ENCODE measurements at regions not wholly inside any gene's neighbourhood (a gene's known extent, or its start where the extent isn't known, plus 50 kb on each side); places are given as distances from the start of the nearest gene placed in this dataset.

- Histone ChIP-seq H2BK15ac (ENCODE audit: low read length) (no peak overlapping the region), H3K9ac (replicated peaks in 1 of 4; ENCODE audit: extremely low read depth in 1 of 4, low read depth in 3 of 4, low read length in 3 of 4) (no peak overlapping the region), H3K79me2 (ENCODE audit: control insufficient read depth in 1 of 2, insufficient read depth in 2 of 2, low read length in 2 of 2) (no peaks in the 10 kb centered on the region), H3K4me1 (replicated peaks in 1 of 4; ENCODE audit: control insufficient read depth in 3 of 4, insufficient read depth in 4 of 4, low read length in 3 of 4) (no peaks in the 10 kb centered on the region), H3K56ac (replicated peaks; ENCODE audit: insufficient read length, low read depth, low read length) (no peak overlapping the region), H4K91ac (replicated peaks; ENCODE audit: insufficient read length, low read length) (no peak overlapping the region), H4K5ac (ENCODE audit: insufficient read length, low read depth, low read length) (no peak overlapping the region), H3K79me1 (ENCODE audit: low read depth, low read length) (no peaks in the 10 kb centered on the region), H3K27me3 (replicated peaks in 1 of 4; ENCODE audit: control insufficient read depth in 3 of 4, extremely low read depth in 1 of 4, insufficient read depth in 3 of 4, low read length in 3 of 4) (no peaks in the 10 kb centered on the region), H2BK12ac (ENCODE audit: low read depth, low read length) (no peak overlapping the region), H2BK120ac (replicated peaks; ENCODE audit: low read depth, low read length) (no peak overlapping the region), H2BK5ac (ENCODE audit: low read depth, low read length) (no peak overlapping the region), H3K14ac (ENCODE audit: insufficient read length) (no peak overlapping the region), H3K9me3 (ENCODE audit: insufficient read depth in 2 of 2, low read depth in 1 of 2, low read length in 1 of 2) (no peaks in the 10 kb centered on the region), H3K27ac (ENCODE audit: low read depth, low read length) (no peak overlapping the region), H3K36me3 (ENCODE audit: control insufficient read depth in 2 of 4, insufficient read depth in 4 of 4, low read length in 3 of 4) (no peaks in the 10 kb centered on the region), H3K4ac (replicated peaks; ENCODE audit: insufficient read length, low read depth, low read length) (no peak overlapping the region), H2BK20ac (ENCODE audit: low read length) (no peak overlapping the region), H3K23ac (ENCODE audit: insufficient read length) (no peak overlapping the region), H3K4me2 (ENCODE audit: insufficient read depth in 1 of 2, low read depth in 2 of 2, low read length in 2 of 2) (no peak overlapping the region), H3K23me2 (ENCODE audit: low read depth, low read length) (no peaks in the 10 kb centered on the region), H2AFZ (ENCODE audit: low read length) (no peak overlapping the region), H4K20me1 (replicated peaks in 1 of 2; ENCODE audit: control insufficient read depth in 1 of 2, insufficient read depth in 2 of 2, low read length in 2 of 2) (no peaks in the 10 kb centered on the region), H2AK5ac (ENCODE audit: low read depth, low read length) (no peak overlapping the region), H3K4me3 (ENCODE audit: extremely low read depth in 1 of 4, insufficient read depth in 2 of 4, low read depth in 3 of 4, low read length in 4 of 4) (no peak overlapping the region), H3K18ac (ENCODE audit: extremely low read depth, low read length) (no peak overlapping the region), H4K8ac (ENCODE audit: extremely low read depth, insufficient read depth, low read length) (no peak overlapping the region)
- ChIA-PET POLR2A (ENCODE audit: partially characterized antibody) (no interaction called here), CTCF (ENCODE audit: partially characterized antibody) (interaction anchor here (1.8 kb wide), 1 partner anchor 237 kb away, joined by 3 read pairs; no protein-coding TSS in a partner anchor)
- DNase-seq (ENCODE audit: low read depth in 1 of 2, low spot score in 2 of 2) (no peak), FAIRE-seq (no peak)
- 90% methylated on average over 4 of the region's 4 CpGs; no CpG with 5 or more reads in 1 of the 2 experiments for WGBS, 2 experiments (ENCODE audit: extremely low coverage in 1 of 2, insufficient coverage in 1 of 2, insufficient read length in 1 of 2, insufficient replicate concordance in 2 of 2, low coverage in 1 of 2, low lambda C conversion rate in 2 of 2, missing lambda C conversion rate in 1 of 2)
- TF ChIP-seq MAX (IDR thresholded peaks at IDR 0.05) (no peak), PHF8 (conservative IDR thresholded peaks at IDR 0.05; ENCODE audit: low read depth, low read length) (no peak), RBBP5 (IDR thresholded peaks at IDR 0.05; ENCODE audit: borderline replicate concordance, low read depth, low read length) (no peak), JUND (IDR thresholded peaks at IDR 0.05; ENCODE audit: low read length) (no peak), ASH2L (IDR thresholded peaks at IDR 0.05; ENCODE audit: low read length) (no peak), YY1 (IDR thresholded peaks at IDR 0.05; ENCODE audit: low read depth, low read length) (no peak), SP1 (IDR thresholded peaks at IDR 0.05; ENCODE audit: low read depth, low read length) (no peak), SP4 (IDR thresholded peaks at IDR 0.05; ENCODE audit: low read length) (no peak), ATF2 (IDR thresholded peaks at IDR 0.05; ENCODE audit: low read length) (no peak), E2F6 (IDR thresholded peaks at IDR 0.05) (no peak), BCL11A (IDR thresholded peaks at IDR 0.05; ENCODE audit: low read depth in 2 of 2, low read length in 2 of 2) (no peak)
Observed at GRCh38 chr20:16671753-16672152, 58.1 kb upstream of the SNRPB2 start.
